HUES64 (cell line): ENCODE measurements at regions not wholly inside any gene's neighbourhood (a gene's known extent, or its start where the extent isn't known, plus 50 kb on each side); places are given as distances from the start of the nearest gene placed in this dataset.
"Not testable (repeated sequence)": the region's sequence is repeated elsewhere in the genome, so short reads cannot be mapped to it uniquely, and the experiment has no call there.

ENCODE experiments used
- H3K27ac ChIP-seq: 2 replicates; pipeline ENCODE4 v1.7.0; 2013; ENCODE audit warnings: low read depth, low read length, inconsistent platforms
- H3K27me3 ChIP-seq: 2 replicates; pipeline ENCODE4 v1.6.1; 2013; ENCODE audit warnings: mild to moderate bottlenecking, low read length; ENCODE audit not compliant: insufficient read depth
- H3K36me3 ChIP-seq: 2 replicates; pipeline ENCODE4 v1.6.1; 2013; ENCODE audit warnings: mild to moderate bottlenecking, low read length; ENCODE audit not compliant: insufficient read depth
- H3K4me1 ChIP-seq: 2 replicates; pipeline ENCODE4 v1.6.1; 2013; ENCODE audit warnings: mild to moderate bottlenecking, low read length, moderate library complexity; ENCODE audit not compliant: insufficient read depth
- H3K4me3 ChIP-seq: 2 replicates; pipeline ENCODE4 v1.5.1; 2013; ENCODE audit warnings: mild to moderate bottlenecking, low read length, moderate library complexity
- H3K9ac ChIP-seq: 2 replicates; pipeline ENCODE4 v1.6.1; 2013; ENCODE audit warnings: mild to moderate bottlenecking, low read depth, low read length
- H3K9me3 ChIP-seq: 2 replicates; pipeline ENCODE4 v1.6.1; 2013; ENCODE audit warnings: low read depth, low read length; ENCODE audit not compliant: insufficient read depth
- WGBS: fragments of 150-250, 120-280 bp; methylation state at CpG from one replicate; pipeline ENCODE4 v1.1.7; 2013; ENCODE audit warnings: missing lambda C conversion rate; 5-methylcytosine and 5-hydroxymethylcytosine counted together

- H3K9ac ChIP-seq, H3K36me3 ChIP-seq, H3K4me1 ChIP-seq, H3K27me3 ChIP-seq, H3K9me3 ChIP-seq, H3K4me3 ChIP-seq, H3K27ac ChIP-seq: not testable (repeated sequence)
- WGBS: 94% methylated on average over 45 of the region's 51 CpGs
Observed at GRCh38 chr9:42288002-42288864, 104.8 kb downstream of the SPATA31A6 start.

- H3K27me3 ChIP-seq, H3K36me3 ChIP-seq, H3K9ac ChIP-seq, H3K27ac ChIP-seq, H3K9me3 ChIP-seq, H3K4me1 ChIP-seq, H3K4me3 ChIP-seq: not testable (repeated sequence)
- WGBS: 100% methylated on average over 3 of the region's 11 CpGs
Observed at GRCh38 chr9:42288865-42289229, 105.4 kb downstream of the SPATA31A6 start.

GRCh38 chr9:42300124-42300523 is 116.7 kb downstream of the SPATA31A6 start:
- not testable (repeated sequence) for H3K4me3 ChIP-seq, H3K27ac ChIP-seq, H3K4me1 ChIP-seq, H3K27me3 ChIP-seq, H3K9ac ChIP-seq, H3K36me3 ChIP-seq, H3K9me3 ChIP-seq

GRCh38 chr9:42306625-42307024 is 123.2 kb downstream of the SPATA31A6 start:
- WGBS: 4% methylated on average over 1 of the region's 2 CpGs
- not testable (repeated sequence) for H3K9ac ChIP-seq, H3K4me1 ChIP-seq, H3K9me3 ChIP-seq, H3K36me3 ChIP-seq, H3K4me3 ChIP-seq, H3K27me3 ChIP-seq
- peak overlapping the region; percentile 83; the same call in 1 of the 2 replicates for H3K27ac ChIP-seq

GRCh38 chr9:42307449-42307848 is 124.0 kb downstream of the SPATA31A6 start:
- not testable (repeated sequence) for H3K27me3 ChIP-seq, H3K4me1 ChIP-seq, H3K36me3 ChIP-seq, H3K4me3 ChIP-seq, H3K9me3 ChIP-seq
- H3K9ac ChIP-seq: 0 out of 2 replicates have a peak overlapping the region, but pooled peaks have one; percentile 26
- peak overlapping the region; percentile 83; the same call in 1 of the 2 replicates for H3K27ac ChIP-seq
- 0% methylated on average over 2 of the region's 2 CpGs for WGBS

- H3K27ac ChIP-seq, H3K4me3 ChIP-seq, H3K36me3 ChIP-seq, H3K9ac ChIP-seq, H3K4me1 ChIP-seq, H3K9me3 ChIP-seq, H3K27me3 ChIP-seq: not testable (repeated sequence)
- WGBS: no CpG with 5 or more reads among the region's 2 CpGs
Observed at GRCh38 chr9:42310972-42311371, 127.5 kb downstream of the SPATA31A6 start.

- 96% methylated on average over 5 of the region's 5 CpGs for WGBS
- H3K27ac ChIP-seq, H3K9me3 ChIP-seq, H3K4me1 ChIP-seq, H3K36me3 ChIP-seq, H3K9ac ChIP-seq, H3K4me3 ChIP-seq, H3K27me3 ChIP-seq: not testable (repeated sequence)
Observed at GRCh38 chr9:42316026-42316425, 132.6 kb downstream of the SPATA31A6 start.

- not testable (repeated sequence) for H3K27ac ChIP-seq, H3K4me1 ChIP-seq, H3K9ac ChIP-seq, H3K4me3 ChIP-seq, H3K36me3 ChIP-seq, H3K27me3 ChIP-seq, H3K9me3 ChIP-seq
- 20% methylated on average over 2 of the region's 3 CpGs for WGBS
Observed at GRCh38 chr9:42317677-42318076, 134.2 kb downstream of the SPATA31A6 start.

GRCh38 chr9:42323084-42323809 is 139.8 kb downstream of the SPATA31A6 start:
- H3K27me3 ChIP-seq: not testable (repeated sequence)
- H3K27ac ChIP-seq: peak overlapping the region; percentile 72; the same call in 1 of the 2 replicates
- WGBS: under 1% methylated on average over 7 of the region's 7 CpGs

GRCh38 chr9:42325142-42325541 is 141.7 kb downstream of the SPATA31A6 start:
- not testable (repeated sequence) for H3K36me3 ChIP-seq, H3K27ac ChIP-seq, H3K27me3 ChIP-seq, H3K4me3 ChIP-seq, H3K9me3 ChIP-seq, H3K9ac ChIP-seq
- H3K4me1 ChIP-seq: peaks cover 25% of the 10 kb centered on the region

More at GRCh38 chr9:42323084-42323809, 139.8 kb downstream of the SPATA31A6 start:
- H3K4me1 ChIP-seq: peaks cover 25% of the 10 kb centered on the region
- not testable (repeated sequence) for H3K4me3 ChIP-seq, H3K36me3 ChIP-seq, H3K9ac ChIP-seq, H3K9me3 ChIP-seq

GRCh38 chr9:42325561-42325960 is 142.1 kb downstream of the SPATA31A6 start:
- H3K36me3 ChIP-seq, H3K4me3 ChIP-seq, H3K27me3 ChIP-seq, H3K9me3 ChIP-seq, H3K27ac ChIP-seq, H3K9ac ChIP-seq: not testable (repeated sequence)
- H3K4me1 ChIP-seq: peaks cover 25% of the 10 kb centered on the region
- WGBS: 90% methylated on average over 1 of the region's 2 CpGs
